ENCODE measurements at regions not wholly inside any gene's neighbourhood (a gene's known extent, or its start where the extent isn't known, plus 50 kb on each side); places are given as distances from the start of the nearest gene placed in this dataset.

DNA sequence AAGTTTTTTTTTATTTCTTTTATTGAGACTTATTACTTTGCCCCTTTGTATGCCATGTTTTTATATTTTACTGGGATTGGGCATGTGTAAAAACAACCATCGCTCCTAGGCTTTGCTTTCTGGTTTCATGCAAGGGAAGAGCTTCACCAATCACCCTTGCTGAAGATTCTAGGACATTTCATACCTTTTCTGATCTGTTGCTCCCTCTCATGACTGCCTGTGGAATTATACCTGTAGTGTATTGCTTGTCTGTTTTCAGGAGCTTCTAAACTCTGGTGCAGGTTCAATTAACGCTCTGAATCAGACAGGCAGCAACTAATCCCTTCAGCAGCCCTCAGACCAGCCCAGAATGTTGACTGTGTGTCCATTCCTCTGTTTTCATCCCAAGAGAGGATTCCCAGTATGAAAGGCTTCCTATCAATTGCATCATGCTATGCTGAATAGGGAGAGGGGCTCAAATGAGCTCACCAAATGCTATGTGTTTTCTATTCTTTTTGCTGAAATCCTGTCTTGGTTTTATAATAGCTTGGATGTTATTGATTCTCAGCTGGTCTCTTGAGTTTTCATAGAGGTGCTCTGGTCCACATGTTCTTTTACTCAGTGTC, 572.9 kb upstream of the CDH6 start:
- Histone ChIP-seq H3K9ac (ENCODE audit: low read depth, low read length) (no peak overlapping the region), H3K4me3 (ENCODE audit: low read depth in 1 of 2, low read length in 2 of 2) (no peak overlapping the region), H4K20me1 (ENCODE audit: insufficient read depth, low read length) (no peaks in the 10 kb centered on the region), H3K36me3 (ENCODE audit: insufficient read depth, low read length) (no peaks in the 10 kb centered on the region), H3K79me2 (ENCODE audit: insufficient read depth, low read length) (no peaks in the 10 kb centered on the region), H3K4me1 (ENCODE audit: insufficient read depth, low read length) (no peaks in the 10 kb centered on the region), H3K27ac (ENCODE audit: low read length) (no peak overlapping the region), H2AFZ (ENCODE audit: low read depth, low read length) (no peak overlapping the region), H3K4me2 (ENCODE audit: insufficient read depth, low read length) (no peak overlapping the region), H3K9me3 (ENCODE audit: insufficient read depth, low read length, severe bottlenecking) (no peaks in the 10 kb centered on the region), H3K27me3 (ENCODE audit: insufficient read depth, low read length, poor library complexity) (no peaks in the 10 kb centered on the region)
- DNase-seq (no peak), ATAC-seq (ENCODE audit: insufficient read depth, low read depth) (no peak)
- TF ChIP-seq, protein P1, sequence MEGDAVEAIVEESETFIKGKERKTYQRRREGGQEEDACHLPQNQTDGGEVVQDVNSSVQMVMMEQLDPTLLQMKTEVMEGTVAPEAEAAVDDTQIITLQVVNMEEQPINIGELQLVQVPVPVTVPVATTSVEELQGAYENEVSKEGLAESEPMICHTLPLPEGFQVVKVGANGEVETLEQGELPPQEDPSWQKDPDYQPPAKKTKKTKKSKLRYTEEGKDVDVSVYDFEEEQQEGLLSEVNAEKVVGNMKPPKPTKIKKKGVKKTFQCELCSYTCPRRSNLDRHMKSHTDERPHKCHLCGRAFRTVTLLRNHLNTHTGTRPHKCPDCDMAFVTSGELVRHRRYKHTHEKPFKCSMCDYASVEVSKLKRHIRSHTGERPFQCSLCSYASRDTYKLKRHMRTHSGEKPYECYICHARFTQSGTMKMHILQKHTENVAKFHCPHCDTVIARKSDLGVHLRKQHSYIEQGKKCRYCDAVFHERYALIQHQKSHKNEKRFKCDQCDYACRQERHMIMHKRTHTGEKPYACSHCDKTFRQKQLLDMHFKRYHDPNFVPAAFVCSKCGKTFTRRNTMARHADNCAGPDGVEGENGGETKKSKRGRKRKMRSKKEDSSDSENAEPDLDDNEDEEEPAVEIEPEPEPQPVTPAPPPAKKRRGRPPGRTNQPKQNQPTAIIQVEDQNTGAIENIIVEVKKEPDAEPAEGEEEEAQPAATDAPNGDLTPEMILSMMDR (IDR thresholded peaks at IDR 0.05; ENCODE audit: borderline replicate concordance, extremely low read depth, low read length, poor library complexity, severe bottlenecking): no peak
- no peak for TF ChIP-seq EZH2 (IDR thresholded peaks at IDR 0.05; ENCODE audit: borderline replicate concordance, low read depth, low read length, severe bottlenecking)

- Histone ChIP-seq H3K79me2 (ENCODE audit: insufficient read depth, low read length) (no peaks in the 10 kb centered on the region), H3K27ac (ENCODE audit: low read length) (no peak overlapping the region), H3K4me2 (ENCODE audit: insufficient read depth, low read length) (no peak overlapping the region), H3K27me3 (ENCODE audit: insufficient read depth, low read length, poor library complexity) (no peaks in the 10 kb centered on the region), H4K20me1 (ENCODE audit: insufficient read depth, low read length) (no peaks in the 10 kb centered on the region), H3K9ac (ENCODE audit: low read depth, low read length) (no peak overlapping the region), H3K4me3 (ENCODE audit: low read depth in 1 of 2, low read length in 2 of 2) (no peak overlapping the region), H3K9me3 (ENCODE audit: insufficient read depth, low read length, severe bottlenecking) (no peaks in the 10 kb centered on the region), H3K4me1 (ENCODE audit: insufficient read depth, low read length) (no peaks in the 10 kb centered on the region), H2AFZ (ENCODE audit: low read depth, low read length) (no peak overlapping the region), H3K36me3 (ENCODE audit: insufficient read depth, low read length) (no peaks in the 10 kb centered on the region)
- ATAC-seq (ENCODE audit: insufficient read depth, low read depth) (no peak), DNase-seq (no peak)
- TF ChIP-seq, protein P1 (IDR thresholded peaks at IDR 0.05; ENCODE audit: borderline replicate concordance, extremely low read depth, low read length, poor library complexity, severe bottlenecking): no peak
- TF ChIP-seq EZH2 (IDR thresholded peaks at IDR 0.05; ENCODE audit: borderline replicate concordance, low read depth, low read length, severe bottlenecking): no peak
Observed at GRCh38 chr5:30608501-30608900, 585.0 kb upstream of the CDH6 start.

GRCh38 chr5:30607301-30607894, 586.1 kb upstream of the CDH6 start:
- ATAC-seq (ENCODE audit: insufficient read depth, low read depth) (no peak), DNase-seq (no peak)
- H3K79me2 ChIP-seq (ENCODE audit: insufficient read depth, low read length): no peaks in the 10 kb centered on the region
- no peak overlapping the region for H2AFZ ChIP-seq (ENCODE audit: low read depth, low read length)
- no peak overlapping the region for H3K4me3 ChIP-seq (ENCODE audit: low read depth in 1 of 2, low read length in 2 of 2)
- H3K4me2 ChIP-seq (ENCODE audit: insufficient read depth, low read length): no peak overlapping the region
- no peak overlapping the region for H3K9ac ChIP-seq (ENCODE audit: low read depth, low read length)
- H3K27me3 ChIP-seq (ENCODE audit: insufficient read depth, low read length, poor library complexity): no peaks in the 10 kb centered on the region
- no peaks in the 10 kb centered on the region for H3K4me1 ChIP-seq (ENCODE audit: insufficient read depth, low read length)
- H3K9me3 ChIP-seq (ENCODE audit: insufficient read depth, low read length, severe bottlenecking): no peaks in the 10 kb centered on the region
- no peak overlapping the region for H3K27ac ChIP-seq (ENCODE audit: low read length)
- no peaks in the 10 kb centered on the region for H3K36me3 ChIP-seq (ENCODE audit: insufficient read depth, low read length)
- no peak for TF ChIP-seq EZH2 (IDR thresholded peaks at IDR 0.05; ENCODE audit: borderline replicate concordance, low read depth, low read length, severe bottlenecking)
- TF ChIP-seq, protein P1 (IDR thresholded peaks at IDR 0.05; ENCODE audit: borderline replicate concordance, extremely low read depth, low read length, poor library complexity, severe bottlenecking): no peak
- no peaks in the 10 kb centered on the region for H4K20me1 ChIP-seq (ENCODE audit: insufficient read depth, low read length)

All from DND-41 (cell line).